Stomach (tissue), 8 donors: ENCODE measurements at regions not wholly inside any gene's neighbourhood (a gene's known extent, or its start where the extent isn't known, plus 50 kb on each side); places are given as distances from the start of the nearest gene placed in this dataset.
"Not testable (repeated sequence)": the region's sequence is repeated elsewhere in the genome, so short reads cannot be mapped to it uniquely, and the experiment has no call there.

Experiments
- DNase-seq, 2 donors: peaks; one replicate each; pipeline versions ENCODE4 v3.0.0 to v3.0.0-alpha.2; 2013 to 2019
- H3K27ac ChIP-seq, 5 donors: fragments of 200-600 bp in 4 of 5; sonication (generic) in 4 of 5; one replicate each; pipeline ENCODE4 v1.5.1; 2013 to 2019; ENCODE audit warnings: mild to moderate bottlenecking in 1 of 5, moderate library complexity in 1 of 5
- H3K27me3 ChIP-seq, 3 donors: fragments of 200-600 bp; sonication (generic); one replicate each; pipeline ENCODE4 v1.5.1; 2017 to 2019; ENCODE audit warnings: mixed run types in 1 of 3
- H3K36me3 ChIP-seq, 4 donors: fragments of 200-600 bp; sonication (generic); 1 replicate in 3 of 4; 2 replicates in 1 of 4; pipeline ENCODE4 v1.5.1; 2016 to 2019
- H3K4me1 ChIP-seq, 4 donors: fragments of 200-600 bp; sonication (generic); one replicate each; pipeline ENCODE4 v1.5.1; 2016 to 2019
- H3K4me3 ChIP-seq, 4 donors: fragments of 200-600 bp; sonication (generic) in 3 of 4; one replicate each; pipeline ENCODE4 v1.5.1; 2016 to 2019; ENCODE audit warnings: mild to moderate bottlenecking in 1 of 4
- H3K9me3 ChIP-seq, 4 donors: fragments of 200-600 bp; sonication (generic); one replicate each; pipeline ENCODE4 v1.5.1; 2016 to 2019
- EP300 ChIP-seq: sonication (generic); formaldehyde crosslinking; IDR thresholded peaks from one replicate; pipeline ENCODE4 v1.6.1; 2017; ENCODE audit warnings: antibody characterized with exemption
- POLR2A ChIP-seq, 4 donors: fragments of 450-650 bp; IDR thresholded peaks; one replicate each; pipeline ENCODE4 v1.6.1; 2016; ENCODE audit warnings: antibody characterized with exemption in 4 of 4, control low read depth in 2 of 4, mild to moderate bottlenecking in 1 of 4, moderate library complexity in 1 of 4
- POLR2AphosphoS5 ChIP-seq, 3 donors: sonication (generic); formaldehyde crosslinking; IDR thresholded peaks; one replicate each; pipeline ENCODE4 v1.6.1; 2016; ENCODE audit warnings: antibody characterized with exemption in 3 of 3
- WGBS, 5 donors: extraction: QIAGEN DNeasy Blood & Tissue Kit in 3 of 5; methylation state at CpG; one replicate each; pipeline versions ENCODE4 v1.1.5 to v1.1.7; 2013 to 2018; 5-methylcytosine and 5-hydroxymethylcytosine counted together
- intact Hi-C: fragments of 100-400 bp; cut with DNase I; formaldehyde crosslinking; loops from one replicate; pipeline ENCODE4 v1.15.1; 2023; ENCODE audit warnings: low total_unique reads
- TF ChIP-seq, protein P1 (sequence below), 7 experiments: fragments of 450-650 bp in 4 of 7; fragments of 200-600 bp in 3 of 7; sonication (generic) in 3 of 7; IDR thresholded peaks; one replicate each; pipeline ENCODE4 v1.5.1; 2016 to 2019; ENCODE audit warnings: antibody characterized with exemption in 7 of 7, control low read depth in 2 of 7, mild to moderate bottlenecking in 1 of 7
- donor health status: healthy with polysubstance abuse.
- donor health status: Bipolar disorder and iron deficiency.
- donor health status: healthy.

DNA sequence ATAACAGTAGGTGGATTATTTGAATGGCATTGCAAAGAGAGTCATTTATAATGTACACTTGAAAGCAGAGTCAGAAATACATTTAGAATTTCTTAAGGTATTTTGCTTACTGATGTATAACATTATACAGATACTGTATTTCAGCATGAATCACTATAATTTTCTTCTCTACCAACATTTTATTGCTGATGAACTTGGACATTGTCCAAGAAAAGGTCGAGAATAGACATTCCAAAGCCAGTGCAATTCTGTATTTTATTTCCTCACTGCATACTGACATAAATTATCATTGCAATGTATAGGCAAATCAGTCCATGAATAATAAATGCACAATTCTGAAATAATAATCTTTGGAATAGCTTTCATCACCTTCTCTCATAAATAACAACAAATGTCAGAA lies 1420.0 kb upstream of the EYS start:
- WGBS, 5 donors = 17 to 46% (median 26%) methylated on average over 1 of the region's 1 CpG
- TF ChIP-seq EP300 = no peak
- TF ChIP-seq POLR2A (IDR thresholded peaks at IDR 0.05) = no peak
- TF ChIP-seq POLR2AphosphoS5 (IDR thresholded peaks at IDR 0.05) = no peak
- TF ChIP-seq, protein P1, sequence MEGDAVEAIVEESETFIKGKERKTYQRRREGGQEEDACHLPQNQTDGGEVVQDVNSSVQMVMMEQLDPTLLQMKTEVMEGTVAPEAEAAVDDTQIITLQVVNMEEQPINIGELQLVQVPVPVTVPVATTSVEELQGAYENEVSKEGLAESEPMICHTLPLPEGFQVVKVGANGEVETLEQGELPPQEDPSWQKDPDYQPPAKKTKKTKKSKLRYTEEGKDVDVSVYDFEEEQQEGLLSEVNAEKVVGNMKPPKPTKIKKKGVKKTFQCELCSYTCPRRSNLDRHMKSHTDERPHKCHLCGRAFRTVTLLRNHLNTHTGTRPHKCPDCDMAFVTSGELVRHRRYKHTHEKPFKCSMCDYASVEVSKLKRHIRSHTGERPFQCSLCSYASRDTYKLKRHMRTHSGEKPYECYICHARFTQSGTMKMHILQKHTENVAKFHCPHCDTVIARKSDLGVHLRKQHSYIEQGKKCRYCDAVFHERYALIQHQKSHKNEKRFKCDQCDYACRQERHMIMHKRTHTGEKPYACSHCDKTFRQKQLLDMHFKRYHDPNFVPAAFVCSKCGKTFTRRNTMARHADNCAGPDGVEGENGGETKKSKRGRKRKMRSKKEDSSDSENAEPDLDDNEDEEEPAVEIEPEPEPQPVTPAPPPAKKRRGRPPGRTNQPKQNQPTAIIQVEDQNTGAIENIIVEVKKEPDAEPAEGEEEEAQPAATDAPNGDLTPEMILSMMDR (IDR thresholded peaks at IDR 0.05) = no peak
- Histone ChIP-seq H3K9me3 (no peaks in the 10 kb centered on the region), H3K27ac (no peak overlapping the region), H3K27me3 (no peaks in the 10 kb centered on the region), H3K4me3 (no peak overlapping the region), H3K36me3 (no peaks in the 10 kb centered on the region), H3K4me1 (no peaks in the 10 kb centered on the region)
- intact Hi-C loops = no loop called here
- no peak for DNase-seq

DNA sequence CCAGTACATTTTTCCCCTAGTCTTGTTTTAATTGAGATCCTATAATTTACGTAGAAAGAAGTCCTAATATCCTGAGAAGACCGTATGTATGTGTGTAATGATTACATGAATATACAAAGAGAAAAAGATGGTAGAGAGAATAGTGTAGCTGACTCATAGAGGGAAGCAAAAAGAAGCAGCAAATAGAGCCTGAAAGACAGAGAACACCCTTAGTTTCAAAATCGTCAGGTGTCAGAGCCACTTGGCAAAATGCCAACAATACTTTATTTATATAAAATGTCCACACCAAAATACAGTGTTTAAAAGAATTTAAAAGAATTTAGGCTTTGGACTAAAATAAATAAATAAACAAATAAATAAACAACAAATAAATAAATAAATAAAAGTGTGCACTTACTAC lies 1414.1 kb upstream of the EYS start:
- WGBS, 5 donors = 78 to 81% (median 80%) methylated on average over 3 of the region's 3 CpGs
- H3K27ac ChIP-seq = no peak overlapping the region
- no peaks in the 10 kb centered on the region for H3K27me3 ChIP-seq
- no peaks in the 10 kb centered on the region for H3K4me1 ChIP-seq
- no peak for DNase-seq
- no peak overlapping the region for H3K4me3 ChIP-seq
- intact Hi-C loops = no loop called here
- no peaks in the 10 kb centered on the region for H3K36me3 ChIP-seq
- H3K9me3 ChIP-seq = peaks cover 0 to 4% (median 0%) of the 10 kb centered on the region in 4 donors
- TF ChIP-seq POLR2AphosphoS5 (IDR thresholded peaks at IDR 0.05) = no peak
- TF ChIP-seq, protein P1 (IDR thresholded peaks at IDR 0.05) = no peak
- TF ChIP-seq POLR2A (IDR thresholded peaks at IDR 0.05) = no peak
- no peak for TF ChIP-seq EP300

DNA sequence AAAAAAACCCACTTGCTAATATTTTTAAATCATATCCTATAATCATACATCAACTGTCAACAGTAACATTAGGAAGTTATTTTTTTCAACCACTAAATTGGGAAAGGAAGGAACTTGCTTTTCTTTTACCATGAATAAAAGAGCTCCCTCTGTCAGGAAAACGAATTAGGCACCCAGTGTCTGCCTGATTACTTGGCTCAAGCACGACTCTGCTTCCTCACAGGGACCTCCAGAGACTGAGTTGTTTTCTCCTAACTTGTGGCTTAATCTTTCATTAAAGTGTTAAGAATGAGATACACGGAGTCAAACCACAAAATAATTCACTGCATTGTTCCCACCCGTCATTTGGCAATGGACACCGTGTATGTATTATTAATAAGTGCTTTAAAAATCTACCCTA lies 1405.1 kb upstream of the EYS start:
- TF ChIP-seq, protein P1 (IDR thresholded peaks at IDR 0.05) = no peak
- TF ChIP-seq EP300 (no peak), POLR2A (IDR thresholded peaks at IDR 0.05) (no peak)
- H3K27me3 ChIP-seq = no peaks in the 10 kb centered on the region
- peaks cover 0 to 5% (median 0%) of the 10 kb centered on the region in 4 donors for H3K9me3 ChIP-seq
- H3K4me1 ChIP-seq = no peaks in the 10 kb centered on the region
- no peaks in the 10 kb centered on the region for H3K36me3 ChIP-seq
- H3K27ac ChIP-seq = no peak overlapping the region
- H3K4me3 ChIP-seq = no peak overlapping the region
- intact Hi-C loops = no loop called here
- 27 to 35% (median 32%) methylated on average over 5 of the region's 5 CpGs for WGBS, 5 donors
- no peak for DNase-seq

DNA sequence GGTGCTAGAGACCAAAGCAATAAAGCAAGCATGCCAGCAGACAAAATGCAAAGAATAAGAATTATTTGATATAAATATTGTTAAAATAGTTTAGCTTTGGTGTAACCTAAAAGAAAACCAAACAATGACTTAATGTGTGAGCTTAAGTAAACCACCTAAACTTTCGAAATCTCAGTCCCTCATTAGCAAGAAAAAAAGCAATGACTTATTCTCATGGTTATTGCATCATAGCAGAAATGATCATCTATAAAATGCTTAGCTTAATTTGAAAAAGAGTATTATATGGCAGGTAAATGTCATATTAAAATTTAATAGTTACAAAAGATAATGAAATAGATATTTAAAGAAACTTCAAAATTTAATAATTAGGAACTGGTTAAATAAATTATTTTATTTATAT lies 1395.7 kb upstream of the EYS start:
- Histone ChIP-seq H3K27ac (no peak overlapping the region), H3K36me3 (no peaks in the 10 kb centered on the region), H3K9me3 (peaks cover 0 to 4% (median 0%) of the 10 kb centered on the region in 4 donors), H3K4me1 (no peaks in the 10 kb centered on the region), H3K4me3 (no peak overlapping the region), H3K27me3 (no peaks in the 10 kb centered on the region)
- 47 to 62% (median 60%) methylated on average over 1 of the region's 1 CpG for WGBS, 5 donors
- intact Hi-C loops = no loop called here
- DNase-seq = no peak
- TF ChIP-seq EP300 (no peak), POLR2A (IDR thresholded peaks at IDR 0.05) (no peak), POLR2AphosphoS5 (IDR thresholded peaks at IDR 0.05) (no peak)
- TF ChIP-seq, protein P1 (IDR thresholded peaks at IDR 0.05) = no peak

DNA sequence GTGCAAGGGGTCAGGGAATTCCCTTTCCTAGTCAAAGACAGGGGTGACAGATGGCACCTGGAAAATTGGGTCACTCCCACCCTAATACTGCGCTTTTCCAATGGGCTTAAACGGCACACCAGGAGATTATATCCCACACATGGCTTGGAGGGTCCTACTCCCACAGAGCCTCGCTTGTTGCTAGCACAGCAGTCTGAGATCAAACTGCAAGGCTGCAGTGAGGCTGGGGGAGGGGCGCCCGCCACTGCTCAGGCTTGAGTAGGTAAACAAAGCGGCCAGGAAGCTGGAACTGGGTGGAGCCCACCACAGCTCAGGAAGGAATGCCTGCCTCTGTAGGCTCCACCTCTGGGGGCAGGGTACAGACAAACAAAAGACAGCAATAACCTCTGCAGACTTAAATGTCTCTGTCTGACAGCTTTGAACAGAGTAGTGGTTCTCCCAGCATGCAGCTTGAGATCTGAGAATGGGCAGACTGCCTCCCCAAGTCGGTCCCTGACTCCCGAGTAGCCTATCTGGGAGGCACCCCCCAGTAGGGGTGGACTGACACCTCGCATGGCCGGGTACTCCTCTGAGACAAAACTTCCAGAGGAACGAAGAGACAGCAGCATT lies 1388.7 kb upstream of the EYS start:
- DNase-seq, intact Hi-C loops, H3K27me3 ChIP-seq, H3K27ac ChIP-seq, H3K4me1 ChIP-seq, H3K36me3 ChIP-seq, H3K4me3 ChIP-seq, H3K9me3 ChIP-seq: not testable (repeated sequence)
- 85 to 92% (median 86%) methylated on average over 7 to 11 of the region's 11 CpGs for WGBS, 5 donors
